Astrocyte (in vitro differentiated cells and primary cell): ENCODE measurements at regions not wholly inside any gene's neighbourhood (a gene's known extent, or its start where the extent isn't known, plus 50 kb on each side); places are given as distances from the start of the nearest gene placed in this dataset.

ENCODE experiments used
- DNase-seq: peaks from one replicate; pipeline ENCODE4 v3.0.0-alpha.2; 2010; ENCODE audit warnings: low read depth
- FAIRE-seq: peaks from 2 replicates; lab custom pipeline; 2011; peaks lifted over from hg19 to GRCh38; lab: Jason Lieb, UNC
- H2AFZ ChIP-seq: 2 replicates; pipeline ENCODE4 v1.6.0; 2012; ENCODE audit warnings: low read depth, low read length, inconsistent platforms
- H3K27ac ChIP-seq: 2 replicates; pipeline ENCODE4 v1.5.1; 2011; ENCODE audit warnings: low read depth, low read length, inconsistent platforms
- H3K27me3 ChIP-seq: 2 replicates; pipeline ENCODE4 v1.6.0; 2011; ENCODE audit warnings: low read length, inconsistent platforms; ENCODE audit not compliant: insufficient read depth
- H3K36me3 ChIP-seq: 2 replicates; pipeline ENCODE4 v1.5.1; 2011; ENCODE audit warnings: low read length, inconsistent platforms; ENCODE audit not compliant: insufficient read depth
- H3K4me1 ChIP-seq: 2 replicates; pipeline ENCODE4 v1.5.1; 2011; ENCODE audit warnings: low read length, inconsistent platforms; ENCODE audit not compliant: insufficient read depth
- H3K4me2 ChIP-seq: 2 replicates; pipeline ENCODE4 v1.6.0; 2012; ENCODE audit warnings: low read length, inconsistent platforms
- H3K4me3 ChIP-seq: 2 replicates; pipeline ENCODE4 v1.5.1; 2011; ENCODE audit warnings: low read depth, mild to moderate bottlenecking, low read length, inconsistent platforms; ENCODE audit not compliant: insufficient read depth
- H3K79me2 ChIP-seq: 2 replicates; pipeline ENCODE4 v1.6.0; 2012; ENCODE audit warnings: mild to moderate bottlenecking, low read length, inconsistent platforms; ENCODE audit not compliant: insufficient read depth
- H3K9ac ChIP-seq: 2 replicates; pipeline ENCODE4 v1.6.0; 2012; ENCODE audit warnings: mild to moderate bottlenecking, low read length, inconsistent platforms
- H3K9me3 ChIP-seq: 2 replicates; pipeline ENCODE4 v1.5.1; 2012; ENCODE audit warnings: low read depth, mild to moderate bottlenecking, low read length, inconsistent platforms; ENCODE audit not compliant: insufficient read depth
- H4K20me1 ChIP-seq: 2 replicates; pipeline ENCODE4 v1.6.0; 2012; ENCODE audit warnings: low read length, inconsistent platforms; ENCODE audit not compliant: insufficient read depth
- H3K27ac Mint-ChIP-seq: one replicate; pipeline ENCODE4 v1.8.0; 2021; ENCODE audit warnings: mild to moderate bottlenecking, mixed read lengths; ENCODE audit not compliant: unreplicated experiment
- H3K27me3 Mint-ChIP-seq: one replicate; pipeline ENCODE4 v1.8.0; 2021; ENCODE audit warnings: low read depth, mixed read lengths; ENCODE audit not compliant: unreplicated experiment
- H3K36me3 Mint-ChIP-seq: one replicate; pipeline ENCODE4 v1.8.0; 2021; ENCODE audit warnings: low read depth, mixed read lengths; ENCODE audit not compliant: unreplicated experiment
- H3K4me1 Mint-ChIP-seq: one replicate; pipeline ENCODE4 v1.8.0; 2021; ENCODE audit warnings: low read depth, mixed read lengths; ENCODE audit not compliant: unreplicated experiment
- H3K4me3 Mint-ChIP-seq: one replicate; pipeline ENCODE4 v1.8.0; 2021; ENCODE audit warnings: mild to moderate bottlenecking, moderate library complexity, mixed read lengths; ENCODE audit not compliant: unreplicated experiment
- H3K9me3 Mint-ChIP-seq: one replicate; pipeline ENCODE4 v1.8.0; 2021; ENCODE audit warnings: mild to moderate bottlenecking, mixed read lengths; ENCODE audit not compliant: unreplicated experiment
- CTCF ChIP-seq: IDR thresholded peaks from 2 replicates; pipeline ENCODE4 v1.5.1; 2011; ENCODE audit warnings: low read depth, mild to moderate bottlenecking, inconsistent platforms, low read length, moderate library complexity; ENCODE audit not compliant: insufficient read depth
- EZH2 ChIP-seq: IDR thresholded peaks from 2 replicates; pipeline ENCODE4 v1.6.1; 2012; ENCODE audit warnings: mild to moderate bottlenecking, low read length, inconsistent platforms; ENCODE audit not compliant: insufficient read depth

GRCh38 chr13:105364191-105364590 is 1171.3 kb downstream of the EFNB2 start:
- Histone ChIP-seq H4K20me1 (no peaks in the 10 kb centered on the region), H3K79me2 (no peaks in the 10 kb centered on the region), H3K4me1 (no peaks in the 10 kb centered on the region), H3K9ac (no peak overlapping the region), H3K9me3 (no peaks in the 10 kb centered on the region), H2AFZ (no peak overlapping the region), H3K4me2 (peak overlapping the region; percentile 61), H3K4me3 (no peak overlapping the region), H3K27me3 (no peaks in the 10 kb centered on the region), H3K27ac (no peak overlapping the region), H3K36me3 (no peaks in the 10 kb centered on the region)
- no peak for TF ChIP-seq EZH2
- no peak for TF ChIP-seq CTCF
- Mint-ChIP-seq H3K27ac (no peak overlapping the region), H3K36me3 (no peaks in the 10 kb centered on the region), H3K9me3 (no peaks in the 10 kb centered on the region), H3K4me3 (no peak overlapping the region), H3K4me1 (peaks cover 6% of the 10 kb centered on the region), H3K27me3 (no peaks in the 10 kb centered on the region)
- DNase-seq = no peak
- no peak for FAIRE-seq

GRCh38 chr13:105363261-105364190 is 1171.9 kb downstream of the EFNB2 start:
- Histone ChIP-seq H3K9ac (no peak overlapping the region), H3K79me2 (no peaks in the 10 kb centered on the region), H3K4me2 (peak overlapping the region; percentile 61), H2AFZ (peak overlapping the region; percentile 19), H3K4me3 (peak overlapping the region; percentile 26), H3K27ac (no peak overlapping the region), H3K36me3 (no peaks in the 10 kb centered on the region), H4K20me1 (no peaks in the 10 kb centered on the region), H3K4me1 (no peaks in the 10 kb centered on the region), H3K27me3 (no peaks in the 10 kb centered on the region), H3K9me3 (no peaks in the 10 kb centered on the region)
- TF ChIP-seq EZH2 = no peak
- Mint-ChIP-seq H3K36me3 (no peaks in the 10 kb centered on the region), H3K4me1 (peaks cover 6% of the 10 kb centered on the region), H3K27me3 (no peaks in the 10 kb centered on the region), H3K4me3 (no peak overlapping the region), H3K9me3 (no peaks in the 10 kb centered on the region), H3K27ac (no peak overlapping the region)
- no peak for DNase-seq
- FAIRE-seq = peak; percentile 41

GRCh38 chr13:105353654-105354053 is 1181.8 kb downstream of the EFNB2 start:
- no peaks in the 10 kb centered on the region for H3K36me3 Mint-ChIP-seq
- H3K9me3 Mint-ChIP-seq = no peaks in the 10 kb centered on the region
- no peaks in the 10 kb centered on the region for H3K27me3 Mint-ChIP-seq

More at GRCh38 chr13:105353654-105354053, 1181.8 kb downstream of the EFNB2 start:
- H3K9me3 ChIP-seq = no peaks in the 10 kb centered on the region
- H4K20me1 ChIP-seq = no peaks in the 10 kb centered on the region
- H3K27me3 ChIP-seq = no peaks in the 10 kb centered on the region
- TF ChIP-seq CTCF (no peak), EZH2 (no peak)
- no peaks in the 10 kb centered on the region for H3K36me3 ChIP-seq
- FAIRE-seq (no peak), DNase-seq (no peak)
- H2AFZ ChIP-seq = no peak overlapping the region
- H3K4me1 ChIP-seq = no peaks in the 10 kb centered on the region
- H3K27ac ChIP-seq = no peak overlapping the region
- no peak overlapping the region for H3K4me3 Mint-ChIP-seq
- H3K4me2 ChIP-seq = no peak overlapping the region
- H3K4me1 Mint-ChIP-seq = peaks cover 3% of the 10 kb centered on the region
- H3K4me3 ChIP-seq = no peak overlapping the region
- no peak overlapping the region for H3K9ac ChIP-seq
- H3K27ac Mint-ChIP-seq = no peak overlapping the region
- no peaks in the 10 kb centered on the region for H3K79me2 ChIP-seq
